GM23338 (cell line): ENCODE measurements at regions not wholly inside any gene's neighbourhood (a gene's known extent, or its start where the extent isn't known, plus 50 kb on each side); places are given as distances from the start of the nearest gene placed in this dataset.

Source experiments
- ATAC-seq: fragments of 200-7000 bp; cut with Tn5 transposase; 3 replicates; pipeline ENCODE4 v1.9.1; 2020
- DNase-seq: peaks from one replicate; pipeline ENCODE4 v3.0.0-alpha.2; 2015; ENCODE audit warnings: low spot score
- H2AFZ ChIP-seq: fragments of 200-600 bp; sonication (generic); 2 replicates; pipeline ENCODE4 v1.8.0; 2016; ENCODE audit warnings: antibody characterized with exemption, mild to moderate bottlenecking, moderate library complexity
- H3F3A ChIP-seq: fragments of 200-600 bp; sonication (generic); replicated peaks from 2 replicates; pipeline ENCODE4 v1.8.0; 2017; ENCODE audit warnings: antibody characterized with exemption, mixed run types, low read depth
- H3K27ac ChIP-seq: fragments of 200-600 bp; sonication (generic); 2 replicates; pipeline ENCODE4 v1.6.1; 2016; ENCODE audit warnings: low read depth
- H3K27me3 ChIP-seq: fragments of 200-600 bp; sonication (generic); 2 replicates; pipeline ENCODE4 v1.8.0; 2016; ENCODE audit warnings: mild to moderate bottlenecking, mixed run types, moderate library complexity; ENCODE audit not compliant: insufficient read depth
- H3K36me3 ChIP-seq: fragments of 200-600 bp; sonication (generic); 2 replicates; pipeline ENCODE4 v1.8.0; 2016; ENCODE audit warnings: mild to moderate bottlenecking; ENCODE audit not compliant: insufficient read depth
- H3K4me1 ChIP-seq: fragments of 200-600 bp; sonication (generic); 2 replicates; pipeline ENCODE4 v1.8.0; 2016; ENCODE audit warnings: mild to moderate bottlenecking, moderate library complexity; ENCODE audit not compliant: insufficient read depth
- H3K4me2 ChIP-seq: fragments of 200-600 bp; sonication (generic); 2 replicates; pipeline ENCODE4 v1.7.1; 2017; ENCODE audit warnings: mixed run types
- H3K4me3 ChIP-seq: fragments of 200-600 bp; sonication (generic); 2 replicates; pipeline ENCODE4 v1.6.1; 2016; ENCODE audit warnings: mixed run types
- H3K79me2 ChIP-seq: fragments of 200-600 bp; sonication (generic); replicated peaks from 2 replicates; pipeline ENCODE4 v1.8.0; 2017; ENCODE audit warnings: mild to moderate bottlenecking; ENCODE audit not compliant: insufficient read depth
- H3K9me2 ChIP-seq: fragments of 200-600 bp; sonication (generic); 2 replicates; pipeline ENCODE4 v1.8.0; 2017; ENCODE audit not compliant: insufficient read depth
- H4K20me1 ChIP-seq: fragments of 200-600 bp; sonication (generic); replicated peaks from 2 replicates; pipeline ENCODE4 v1.8.0; 2017; ENCODE audit warnings: mild to moderate bottlenecking; ENCODE audit not compliant: insufficient read depth
- H3K27ac Mint-ChIP-seq: 2 replicates; pipeline ENCODE4 v1.8.0; 2020; ENCODE audit warnings: inconsistent platforms, mild to moderate bottlenecking, moderate library complexity, mixed read lengths
- H3K27me3 Mint-ChIP-seq: 3 replicates; pipeline ENCODE4 v1.8.0; 2022; ENCODE audit warnings: low read depth, mild to moderate bottlenecking, moderate library complexity, mixed read lengths, inconsistent platforms; ENCODE audit not compliant: insufficient read depth, poor library complexity
- H3K36me3 Mint-ChIP-seq: 3 replicates; pipeline ENCODE4 v1.8.0; 2021; ENCODE audit warnings: low read depth, mild to moderate bottlenecking, inconsistent platforms, moderate library complexity, mixed read lengths
- H3K4me1 Mint-ChIP-seq: 3 replicates; pipeline ENCODE4 v1.8.0; 2020; ENCODE audit warnings: mild to moderate bottlenecking, inconsistent platforms, mixed read lengths
- H3K4me3 Mint-ChIP-seq: 3 replicates; pipeline ENCODE4 v1.8.0; 2021; ENCODE audit warnings: moderate library complexity, mild to moderate bottlenecking, inconsistent platforms, mixed read lengths
- H3K9me3 Mint-ChIP-seq: 3 replicates; pipeline ENCODE4 v1.8.0; 2020; ENCODE audit warnings: moderate library complexity, mild to moderate bottlenecking, inconsistent platforms, mixed read lengths
- CTCF ChIP-seq, 2 experiments: fragments of 200-600 bp in 1 of 2; sonication (generic) in 1 of 2; conservative IDR thresholded peaks; 2 replicates each; pipeline versions ENCODE4 v1.5.1 to v1.6.1; 2016 to 2017; ENCODE audit warnings: antibody characterized with exemption in 2 of 2, low read depth in 2 of 2, mild to moderate bottlenecking in 2 of 2, moderate library complexity in 1 of 2
- ETS1 ChIP-seq: IDR thresholded peaks from 2 replicates; pipeline ENCODE4 v1.6.1; 2016; ENCODE audit warnings: antibody characterized with exemption
- EZH2 ChIP-seq: fragments of 200-600 bp; sonication (generic); IDR thresholded peaks from one replicate; pipeline ENCODE4 v1.8.0; 2017; ENCODE audit warnings: antibody characterized with exemption, mild to moderate bottlenecking, low read depth; ENCODE audit not compliant: unreplicated experiment
- JUNB ChIP-seq: IDR thresholded peaks from one replicate; pipeline ENCODE4 v1.6.1; 2016; ENCODE audit warnings: antibody characterized with exemption; ENCODE audit not compliant: unreplicated experiment
- POLR2AphosphoS5 ChIP-seq: IDR thresholded peaks from 2 replicates; pipeline ENCODE4 v1.6.1; 2016; ENCODE audit warnings: antibody characterized with exemption, low read depth
- REST ChIP-seq: IDR thresholded peaks from one replicate; pipeline ENCODE4 v1.6.1; 2018; ENCODE audit warnings: antibody characterized with exemption; ENCODE audit not compliant: unreplicated experiment
- STAT1 ChIP-seq: IDR thresholded peaks from one replicate; pipeline ENCODE4 v1.6.1; 2016; ENCODE audit warnings: antibody characterized with exemption; ENCODE audit not compliant: unreplicated experiment
- ZNF114 ChIP-seq: fragments of 250-450 bp; sonication (Bioruptor Pico); IDR thresholded peaks from 2 replicates; pipeline ENCODE4 v1.5.0; 2020; ENCODE audit warnings: mild to moderate bottlenecking, moderate library complexity
- ZNF462 ChIP-seq: fragments of 250-450 bp; sonication (Bioruptor Pico); IDR thresholded peaks from 2 replicates; pipeline ENCODE4 v1.5.0; 2020; ENCODE audit warnings: mild to moderate bottlenecking, moderate library complexity

GRCh38 chr2:60091894-60092293, 461.6 kb downstream of the BCL11A start (continued):
- no peak for TF ChIP-seq REST
- TF ChIP-seq ZNF114 (CRISPR knock-in tag) = no peak
- no peak for TF ChIP-seq POLR2AphosphoS5
- no peak for TF ChIP-seq CTCF (conservative IDR thresholded peaks at IDR 0.05; ENCODE audit: low read depth in 2 of 2)

- ATAC-seq (no peak), DNase-seq (no peak)
- H3K9me3 Mint-ChIP-seq = no peaks in the 10 kb centered on the region
- Histone ChIP-seq H3K79me2 (no peaks in the 10 kb centered on the region), H3F3A (no peaks in the 10 kb centered on the region), H3K27ac (no peak overlapping the region), H3K27me3 (no peaks in the 10 kb centered on the region), H3K4me2 (no peak overlapping the region), H3K9me2 (peaks cover 10% of the 10 kb centered on the region), H2AFZ (no peak overlapping the region), H3K4me1 (peaks cover 12% of the 10 kb centered on the region; the same call in 1 of the 2 replicates), H3K36me3 (no peaks in the 10 kb centered on the region), H3K4me3 (no peak overlapping the region), H4K20me1 (no peaks in the 10 kb centered on the region)
- H3K36me3 Mint-ChIP-seq = no peaks in the 10 kb centered on the region
- no peak overlapping the region for H3K27ac Mint-ChIP-seq
- H3K4me1 Mint-ChIP-seq = peaks cover 6% of the 10 kb centered on the region; the same call in 2 of the 3 replicates
- no peak overlapping the region for H3K4me3 Mint-ChIP-seq
- H3K27me3 Mint-ChIP-seq = peaks cover 5% of the 10 kb centered on the region
- TF ChIP-seq REST = no peak
- TF ChIP-seq STAT1 = no peak
- TF ChIP-seq POLR2AphosphoS5 = no peak
- no peak for TF ChIP-seq ETS1
- no peak for TF ChIP-seq JUNB
- TF ChIP-seq EZH2 = no peak
- TF ChIP-seq ZNF462 (CRISPR knock-in tag) = no peak
Observed at GRCh38 chr2:60091266-60091665, 462.2 kb downstream of the BCL11A start.
